ENCODE measurements at regions not wholly inside any gene's neighbourhood (a gene's known extent, or its start where the extent isn't known, plus 50 kb on each side); places are given as distances from the start of the nearest gene placed in this dataset.

- no peak for DNase-seq (ENCODE audit: low spot score in 2 of 2)
- intact Hi-C loops (cut with DNase I): no loop called here
- Histone ChIP-seq H3K27ac (no peak overlapping the region), H3K4me1 (no peaks in the 10 kb centered on the region), H3K9me3 (no peaks in the 10 kb centered on the region), H3K4me3 (no peak overlapping the region), H3K36me3 (no peaks in the 10 kb centered on the region), H3K27me3 (no peaks in the 10 kb centered on the region)
- no peak for TF ChIP-seq CTCF (IDR thresholded peaks at IDR 0.05)
Measured at GRCh38 chr2:18487106-18487913, 73.1 kb downstream of the RDH14 start.

GRCh38 chr2:18484625-18485024 lies 75.8 kb downstream of the RDH14 start:
- Histone ChIP-seq H3K27ac (no peak overlapping the region), H3K9me3 (no peaks in the 10 kb centered on the region), H3K27me3 (no peaks in the 10 kb centered on the region), H3K4me3 (no peak overlapping the region), H3K36me3 (no peaks in the 10 kb centered on the region), H3K4me1 (no peaks in the 10 kb centered on the region)
- TF ChIP-seq CTCF (IDR thresholded peaks at IDR 0.05): no peak
- no peak for DNase-seq (ENCODE audit: low spot score in 2 of 2)
- intact Hi-C loops (cut with DNase I): no loop called here

- Histone ChIP-seq H3K4me3 (no peak overlapping the region), H3K27ac (no peak overlapping the region), H3K9me3 (no peaks in the 10 kb centered on the region), H3K4me1 (no peaks in the 10 kb centered on the region), H3K36me3 (no peaks in the 10 kb centered on the region), H3K27me3 (no peaks in the 10 kb centered on the region)
- no peak for TF ChIP-seq CTCF (IDR thresholded peaks at IDR 0.05)
- DNase-seq (ENCODE audit: low spot score in 2 of 2): no peak
- intact Hi-C loops (cut with DNase I): no loop called here
Measured at GRCh38 chr2:18483896-18484295, 76.6 kb downstream of the RDH14 start.

- intact Hi-C loops (cut with DNase I): no loop called here
Measured at GRCh38 chr2:18482666-18483065, 77.8 kb downstream of the RDH14 start.

GRCh38 chr2:18479947-18480369 lies 80.5 kb downstream of the RDH14 start:
- DNase-seq (ENCODE audit: low spot score in 2 of 2): peak in 1 of 2 donors; percentile 67
- no peaks in the 10 kb centered on the region for H3K9me3 ChIP-seq
- no peaks in the 10 kb centered on the region for H3K4me1 ChIP-seq
- intact Hi-C loops (cut with DNase I): no loop called here
- no peak overlapping the region for H3K4me3 ChIP-seq
- H3K36me3 ChIP-seq: no peaks in the 10 kb centered on the region
- H3K27me3 ChIP-seq: no peaks in the 10 kb centered on the region
- no peak overlapping the region for H3K27ac ChIP-seq
- no peak for TF ChIP-seq CTCF (IDR thresholded peaks at IDR 0.05)

More at GRCh38 chr2:18482666-18483065, 77.8 kb downstream of the RDH14 start:
- TF ChIP-seq CTCF (IDR thresholded peaks at IDR 0.05): no peak
- no peak for DNase-seq (ENCODE audit: low spot score in 2 of 2)
- Histone ChIP-seq H3K27me3 (no peaks in the 10 kb centered on the region), H3K4me3 (no peak overlapping the region), H3K27ac (no peak overlapping the region), H3K9me3 (no peaks in the 10 kb centered on the region), H3K36me3 (no peaks in the 10 kb centered on the region), H3K4me1 (no peaks in the 10 kb centered on the region)
